GM19455 (cell line): ENCODE measurements at regions not wholly inside any gene's neighbourhood (a gene's known extent, or its start where the extent isn't known, plus 50 kb on each side); places are given as distances from the start of the nearest gene placed in this dataset.
"Not testable (repeated sequence)": the region's sequence is repeated elsewhere in the genome, so short reads cannot be mapped to it uniquely, and the experiment has no call there.

Source experiments
- ATAC-seq: cut with Tn5 transposase; IDR thresholded peaks from one replicate; pipeline ENCODE4 v1.9.1; 2021; ENCODE audit not compliant: unreplicated experiment

DNA sequence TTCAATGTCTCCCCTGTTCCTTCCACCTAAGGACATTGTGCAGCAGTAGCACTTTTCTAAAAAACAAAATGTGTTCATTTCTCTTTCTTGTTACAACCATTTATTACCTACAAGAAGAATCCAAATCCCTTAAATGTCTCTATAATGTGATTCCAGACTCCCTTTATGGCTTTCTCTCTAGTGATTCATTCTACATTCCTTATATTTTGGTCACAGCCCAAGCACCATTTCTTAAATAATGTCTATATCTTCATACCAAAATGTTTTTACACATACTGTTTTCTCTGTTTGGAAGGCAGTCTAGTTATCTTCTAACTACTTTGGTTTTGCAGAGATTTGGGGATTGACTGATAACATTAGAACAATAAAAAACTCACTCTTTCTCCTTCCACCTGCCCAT is 1037.3 kb upstream of the FLRT2 start:
- ATAC-seq: no peak

DNA sequence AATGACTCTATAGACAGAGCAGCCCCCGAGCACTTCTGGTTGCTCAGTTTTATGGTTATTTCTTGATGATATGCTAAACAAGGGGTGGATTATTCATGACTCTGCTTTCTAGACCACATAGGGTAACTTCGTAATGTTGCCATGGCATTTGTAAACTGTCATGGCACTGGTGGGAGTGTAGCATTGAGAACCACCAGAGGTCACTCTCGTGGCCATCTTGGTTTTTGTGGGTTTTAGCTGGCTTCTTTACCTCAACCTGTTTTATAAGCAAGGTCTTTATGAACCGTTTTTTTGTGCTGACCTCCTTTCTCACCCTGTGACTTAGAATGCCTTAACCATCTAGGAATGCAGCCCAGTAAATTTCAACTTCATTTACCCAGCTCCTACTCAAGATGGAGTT is 1036.2 kb upstream of the FLRT2 start:
- no peak for ATAC-seq

DNA sequence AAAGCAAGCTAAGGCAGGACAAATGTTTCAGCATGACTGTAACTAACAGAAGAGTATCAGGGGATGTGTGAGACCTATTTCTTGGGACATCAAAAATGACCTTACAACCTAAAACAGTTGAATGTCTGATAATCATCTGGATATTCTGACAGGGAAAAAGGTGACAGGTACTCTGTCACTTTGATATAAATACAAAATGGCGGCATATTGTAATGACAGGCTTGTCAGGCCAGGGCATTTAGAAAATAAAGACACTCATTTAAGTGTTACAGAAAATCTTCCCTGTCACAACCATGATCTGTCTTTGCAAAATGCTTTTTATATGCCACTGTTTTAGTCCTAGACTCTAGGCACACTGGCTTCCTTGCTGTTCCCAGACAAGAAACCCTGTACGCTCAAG is 1033.3 kb upstream of the FLRT2 start:
- ATAC-seq: no peak

DNA sequence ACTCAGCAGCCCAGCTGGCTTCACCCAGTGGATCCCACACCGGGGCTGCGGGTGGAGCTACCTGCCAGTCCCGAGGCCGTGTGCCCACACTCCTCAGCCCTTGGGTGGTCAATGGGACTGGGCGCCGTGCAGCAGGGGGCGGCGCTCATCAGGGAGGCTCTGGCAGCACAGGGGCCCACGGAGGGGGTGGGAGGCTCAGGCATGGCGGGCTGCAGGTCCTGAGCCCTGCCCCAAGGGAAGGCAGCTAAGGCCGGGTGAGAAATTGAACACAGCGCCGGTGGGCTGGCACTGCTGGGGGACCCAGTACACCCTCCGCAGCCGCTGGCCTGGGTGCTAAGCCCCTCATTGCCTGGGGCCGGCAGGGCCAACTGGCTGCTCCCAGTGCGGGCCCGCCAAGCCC is 1017.1 kb upstream of the FLRT2 start:
- not testable (repeated sequence) for ATAC-seq

DNA sequence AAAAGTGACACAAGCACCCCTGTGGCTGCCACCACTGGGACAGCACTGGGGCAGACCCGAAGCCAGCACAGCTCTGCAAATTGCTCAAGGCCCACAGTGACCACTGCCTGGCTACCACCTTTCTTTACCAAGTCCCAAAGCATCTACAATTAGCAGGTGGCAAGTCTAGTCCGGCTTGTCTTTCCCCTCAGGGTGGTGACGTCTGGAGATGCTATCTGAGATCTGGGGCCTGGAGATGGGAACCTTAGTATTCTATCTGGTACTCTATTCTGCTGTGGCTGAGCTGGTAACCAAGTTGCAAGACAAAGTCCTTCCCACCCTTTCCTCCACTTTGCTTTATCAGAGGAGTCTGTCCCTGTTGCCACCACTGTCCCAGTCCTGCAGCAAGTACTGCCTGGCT is 1010.1 kb upstream of the FLRT2 start:
- no peak for ATAC-seq

DNA sequence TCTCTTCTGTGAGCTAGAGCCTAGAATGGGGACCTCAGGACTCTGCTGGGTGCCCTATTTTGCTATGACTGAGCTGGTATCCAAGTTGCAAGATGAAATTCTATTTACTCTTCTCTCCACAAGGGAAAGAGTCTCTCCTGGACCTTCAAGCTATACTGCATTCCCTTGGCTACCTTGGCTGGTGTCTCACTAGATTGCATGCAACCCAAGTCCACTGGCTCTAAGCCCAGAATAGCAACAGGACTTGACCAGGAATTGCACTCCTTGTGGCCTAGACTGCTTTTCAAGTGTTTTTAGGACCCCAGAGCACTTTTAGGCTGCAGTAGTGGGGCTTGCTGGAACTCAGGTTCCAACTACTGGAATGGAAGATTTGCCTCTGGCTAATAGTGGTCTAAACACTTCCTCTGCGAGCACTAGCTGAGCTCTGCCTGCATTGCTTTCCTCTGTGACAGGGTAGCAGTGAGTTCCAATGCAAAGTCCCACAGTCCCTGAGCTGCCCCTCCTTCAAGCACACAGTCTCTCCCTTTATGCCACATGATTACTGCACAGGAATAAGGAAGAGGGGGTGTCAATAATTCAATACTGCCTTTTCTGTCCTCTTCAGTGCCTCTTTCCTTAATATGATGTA is 1009.1 kb upstream of the FLRT2 start:
- ATAC-seq: no peak

DNA sequence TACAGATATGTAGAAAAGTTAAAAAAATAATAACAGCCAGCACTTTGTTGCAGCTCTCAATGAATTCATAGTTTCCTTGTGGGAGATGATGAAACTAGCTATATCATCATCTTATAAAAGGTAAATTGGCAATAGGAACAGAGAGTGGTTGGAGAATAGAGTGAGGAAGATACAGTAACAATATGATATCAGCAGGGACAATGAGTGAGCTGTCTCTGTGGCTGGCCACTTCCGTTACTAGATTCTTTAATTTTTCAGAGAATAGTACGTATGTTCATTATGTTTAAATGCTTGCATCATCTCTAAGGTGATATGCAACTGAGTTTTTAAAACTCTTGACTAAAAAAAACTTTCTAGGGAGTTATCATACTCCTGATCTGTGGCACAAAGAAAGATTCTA is 1006.2 kb upstream of the FLRT2 start:
- no peak for ATAC-seq

DNA sequence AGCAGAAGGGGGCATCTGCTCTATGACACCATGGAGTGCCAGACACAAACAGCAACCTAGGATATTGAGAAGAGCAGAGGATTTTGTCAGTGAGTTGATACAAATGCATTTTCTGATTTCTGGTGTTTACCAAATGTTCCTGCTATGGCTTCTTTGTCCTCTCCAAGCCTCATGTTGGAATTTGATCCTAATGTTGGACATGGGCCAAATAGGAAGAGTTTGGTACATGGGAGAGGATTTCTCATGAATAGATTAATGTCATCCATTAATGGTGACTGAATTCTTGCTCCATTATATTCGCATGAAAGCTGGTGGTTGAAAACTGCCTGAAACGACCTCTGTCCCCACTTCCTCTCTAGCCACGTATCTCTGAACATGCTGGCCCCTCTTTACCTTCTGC is 1002.2 kb upstream of the FLRT2 start:
- ATAC-seq: no peak

DNA sequence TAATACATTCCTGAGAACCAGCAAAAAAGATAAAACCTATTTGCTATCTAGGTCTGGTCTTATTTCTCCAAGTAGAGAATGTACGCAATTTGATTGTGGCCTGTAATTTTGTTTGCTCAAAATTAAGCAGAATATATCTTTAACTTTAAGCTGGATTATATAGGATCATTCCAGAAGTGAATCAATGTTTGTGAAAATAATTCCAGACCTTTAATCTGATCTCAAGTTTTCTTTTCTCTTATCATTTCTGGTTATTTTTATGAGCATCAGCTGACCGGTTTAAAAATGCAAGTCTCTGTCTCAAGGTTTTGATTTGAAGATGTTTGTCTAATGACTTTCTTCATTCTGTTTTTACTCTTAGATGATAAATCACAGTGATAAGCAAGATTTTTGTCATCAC is 997.9 kb upstream of the FLRT2 start:
- no peak for ATAC-seq

DNA sequence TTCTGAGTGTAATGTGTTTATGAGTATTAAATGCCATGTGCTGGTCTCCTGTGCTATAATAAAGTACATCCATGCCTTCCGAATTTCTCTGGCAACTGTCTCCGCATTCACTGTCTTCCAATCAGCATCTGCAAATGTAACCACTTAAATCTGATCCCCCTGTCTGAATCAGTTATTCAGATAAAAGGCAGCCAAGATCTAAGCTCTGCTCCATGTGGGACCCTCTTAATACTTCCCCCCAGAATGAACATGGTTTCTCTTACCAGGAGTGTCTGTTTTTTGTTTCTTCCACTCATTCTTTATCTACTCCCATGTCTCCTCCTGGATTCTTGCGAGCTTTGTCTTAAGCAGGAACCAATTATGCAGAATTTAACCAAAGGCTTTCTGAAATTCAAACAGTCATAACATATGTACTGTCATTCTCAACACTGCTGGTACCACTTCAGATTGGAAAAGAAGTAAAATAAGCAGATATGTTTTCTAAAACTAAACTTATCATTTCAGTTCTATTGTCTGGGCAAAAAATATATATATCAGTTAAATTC is 996.7 kb upstream of the FLRT2 start:
- ATAC-seq: no peak

DNA sequence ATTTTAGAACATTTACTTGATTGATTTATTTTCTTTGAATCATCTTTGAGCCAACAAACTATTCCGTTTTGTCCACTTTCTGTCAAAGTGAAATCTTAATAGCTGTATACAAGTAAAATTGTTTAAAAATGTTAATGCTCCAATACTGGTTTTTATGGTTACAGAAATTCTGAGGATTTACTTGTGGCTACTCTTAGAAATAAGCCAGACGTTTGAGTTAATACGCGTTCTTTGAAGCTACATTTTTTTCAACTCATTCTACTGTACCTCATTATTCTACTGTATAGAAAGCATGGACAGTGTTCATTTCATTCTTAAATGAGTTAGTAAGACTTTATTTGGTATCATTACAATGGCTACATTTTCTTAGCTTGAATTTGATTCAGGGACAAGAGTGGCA is 996.2 kb upstream of the FLRT2 start:
- ATAC-seq: no peak

DNA sequence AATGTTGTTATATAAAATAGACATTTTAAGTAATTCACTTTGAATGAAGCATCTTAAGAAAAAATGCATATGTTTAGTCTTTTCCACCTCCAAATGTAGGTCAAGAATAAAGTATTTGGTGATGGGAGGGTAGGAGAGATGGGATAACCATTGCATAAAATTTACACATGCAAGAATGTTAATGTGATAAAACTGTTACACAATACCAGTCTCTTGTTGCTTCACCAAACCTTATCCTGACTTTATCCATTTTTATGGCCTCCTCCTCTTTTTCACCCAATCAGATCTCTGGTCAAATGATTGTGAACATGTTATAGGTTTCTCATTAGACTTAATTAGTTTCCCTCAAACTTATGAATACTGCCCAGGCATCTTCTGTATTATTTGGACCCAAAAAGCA is 994.5 kb upstream of the FLRT2 start:
- ATAC-seq: no peak

DNA sequence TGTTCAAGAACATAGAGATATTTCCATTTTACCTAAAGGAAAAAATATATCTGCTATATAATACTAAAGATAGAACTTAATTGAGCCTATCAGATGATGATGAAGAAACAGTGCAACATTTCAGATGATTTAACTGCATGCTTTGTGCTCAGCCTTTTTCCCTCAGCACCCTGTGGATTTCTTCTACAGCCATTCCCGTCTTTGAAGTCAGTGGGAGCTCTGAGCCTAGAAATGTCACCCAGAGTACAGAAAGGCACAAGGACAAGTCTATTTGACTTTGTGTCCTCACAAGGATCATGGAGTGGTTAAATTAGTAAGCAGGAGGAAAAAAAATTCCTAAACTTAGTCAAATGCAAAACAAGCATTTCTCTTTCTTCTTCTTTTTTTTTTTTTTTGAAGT is 994.0 kb upstream of the FLRT2 start:
- no peak for ATAC-seq

DNA sequence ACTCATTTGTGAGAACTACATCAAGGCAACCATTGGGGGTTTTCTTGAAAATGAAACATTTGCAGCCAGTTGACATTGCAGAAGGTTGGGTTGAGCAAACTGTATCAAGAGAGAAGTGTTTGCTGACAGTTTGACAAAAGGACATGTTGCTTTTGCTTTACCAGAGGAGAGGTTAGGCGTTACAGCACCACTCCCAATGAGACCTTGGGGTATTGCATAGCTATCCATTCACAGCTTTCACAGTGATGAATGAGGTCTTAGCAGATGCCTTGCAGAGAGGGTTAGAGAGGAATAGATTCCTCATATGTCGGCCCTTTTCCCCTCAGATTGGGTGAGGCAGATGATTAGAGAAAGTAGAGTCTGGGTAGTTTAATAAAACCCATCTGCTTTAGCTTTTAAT is 988.9 kb upstream of the FLRT2 start:
- ATAC-seq: no peak

DNA sequence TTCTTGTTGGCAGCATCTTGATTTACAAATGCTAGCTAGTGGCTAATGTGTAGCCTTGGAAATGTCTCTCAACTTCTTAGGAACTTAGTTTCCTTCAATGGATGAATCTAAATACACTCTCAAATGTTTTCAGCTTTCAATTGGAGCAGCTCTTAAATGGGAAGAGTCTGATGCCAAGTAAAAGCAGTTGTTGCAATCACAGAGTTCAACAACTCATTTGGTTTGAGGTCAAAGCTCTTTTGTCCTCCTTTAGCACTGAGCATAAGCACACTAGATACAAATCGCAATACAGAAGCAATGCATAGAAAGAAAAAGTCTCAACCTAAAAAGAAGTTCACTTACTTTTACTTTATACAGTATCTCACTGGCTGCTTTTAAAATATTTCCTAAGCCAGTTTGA is 986.1 kb upstream of the FLRT2 start:
- no peak for ATAC-seq

DNA sequence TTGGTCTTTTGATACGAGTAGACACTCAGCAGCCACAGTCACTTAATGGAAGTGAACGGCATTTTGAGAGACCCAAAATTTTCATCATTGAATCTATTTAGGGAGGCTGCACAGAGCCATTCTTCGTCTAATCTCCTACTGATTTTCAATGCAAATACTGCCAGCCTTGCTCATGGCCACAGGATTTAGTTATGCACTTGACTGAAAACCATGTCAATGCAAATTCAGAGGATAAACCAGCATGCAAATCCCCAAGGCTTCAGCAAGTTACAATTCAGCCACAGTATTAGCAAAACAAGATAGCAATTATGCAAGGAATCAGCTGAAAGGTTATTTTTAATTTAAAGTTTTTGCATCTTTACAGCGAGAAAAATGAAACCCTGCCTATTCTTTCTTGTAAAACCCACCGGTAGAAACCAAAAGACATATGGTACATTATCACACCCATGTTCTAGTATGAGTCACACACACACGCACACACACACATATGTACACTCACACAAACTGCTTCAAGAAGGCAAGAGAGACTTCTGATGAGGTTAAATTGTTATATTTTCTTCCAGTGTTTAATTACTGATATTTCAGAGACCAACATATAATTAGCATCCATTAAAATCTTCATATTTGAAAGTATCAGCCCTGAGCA is 985.3 kb upstream of the FLRT2 start:
- ATAC-seq: no peak

DNA sequence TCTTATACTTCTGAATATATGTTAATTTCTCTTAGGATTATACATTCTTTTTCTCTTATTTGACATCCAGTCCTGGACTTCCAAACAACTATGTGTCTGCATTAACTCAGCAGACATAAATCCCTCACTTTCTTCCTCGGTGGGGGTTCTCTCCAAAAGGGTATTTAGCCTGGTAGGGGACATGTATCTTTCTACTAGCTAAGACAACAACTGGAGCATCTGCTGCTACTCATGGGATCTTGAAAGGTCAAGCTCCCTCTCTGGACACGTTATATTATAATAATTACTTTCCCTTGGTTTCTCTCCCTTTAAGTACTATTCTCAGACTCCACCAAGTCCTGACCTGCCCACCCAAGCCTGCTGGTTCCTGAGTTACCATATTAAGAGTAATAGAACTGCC is 983.7 kb upstream of the FLRT2 start:
- no peak for ATAC-seq

DNA sequence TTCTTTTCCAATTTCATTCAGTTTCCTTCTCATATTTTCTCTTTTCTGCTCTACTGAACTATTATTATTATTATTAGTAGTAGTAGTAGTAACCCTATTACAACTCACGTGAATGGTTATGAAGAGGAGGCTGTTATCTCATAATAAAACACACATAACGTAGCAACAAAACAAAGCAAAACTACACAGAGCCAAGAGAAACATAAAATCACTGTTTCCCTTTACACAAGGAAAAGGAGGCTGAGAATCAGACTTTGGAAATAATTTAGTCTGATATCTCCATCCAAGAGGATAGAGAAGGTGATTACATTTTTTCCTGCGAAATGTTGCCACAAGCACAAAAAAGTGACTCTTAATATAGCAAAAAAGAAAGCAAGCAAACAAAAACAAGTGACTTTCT is 975.8 kb upstream of the FLRT2 start:
- ATAC-seq: no peak

DNA sequence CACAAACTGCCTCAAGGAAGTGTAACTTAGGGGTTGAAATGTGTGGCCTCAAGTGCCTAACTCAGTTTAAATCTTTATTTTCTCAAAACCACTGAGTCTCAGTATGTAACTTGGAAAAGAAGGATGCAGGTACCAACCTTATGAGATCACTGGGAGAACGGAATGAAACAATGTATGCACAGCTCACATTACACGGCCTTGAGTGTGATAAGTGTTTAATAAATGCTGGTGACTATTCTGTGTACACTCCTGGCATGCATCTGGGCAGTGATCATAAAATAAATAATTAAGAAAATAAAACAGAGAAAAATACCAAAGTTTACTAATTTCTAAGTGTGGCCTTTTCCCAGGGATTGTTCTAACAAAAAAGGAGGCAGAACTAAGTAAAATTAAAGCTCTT is 974.5 kb upstream of the FLRT2 start:
- no peak for ATAC-seq

DNA sequence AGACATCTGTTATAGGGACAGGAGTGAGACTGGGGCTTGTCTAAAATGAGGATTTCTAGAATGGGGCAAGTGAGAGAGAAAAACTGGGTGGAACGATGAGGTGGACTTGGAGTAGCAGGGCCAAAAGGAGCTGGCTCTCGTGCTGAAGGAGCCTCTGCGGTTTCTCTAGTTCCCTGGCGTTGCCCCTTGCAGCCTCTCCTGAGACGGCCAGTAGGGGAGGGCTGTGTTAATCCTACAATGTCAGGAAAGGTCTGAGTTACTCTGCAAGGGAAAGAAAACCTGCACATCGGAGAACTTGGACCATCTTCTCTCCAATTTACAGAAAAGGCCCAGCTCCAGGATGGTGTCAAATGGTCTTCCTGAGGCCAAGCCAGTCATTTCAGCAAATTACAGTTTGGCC is 963.8 kb upstream of the FLRT2 start:
- ATAC-seq: no peak

DNA sequence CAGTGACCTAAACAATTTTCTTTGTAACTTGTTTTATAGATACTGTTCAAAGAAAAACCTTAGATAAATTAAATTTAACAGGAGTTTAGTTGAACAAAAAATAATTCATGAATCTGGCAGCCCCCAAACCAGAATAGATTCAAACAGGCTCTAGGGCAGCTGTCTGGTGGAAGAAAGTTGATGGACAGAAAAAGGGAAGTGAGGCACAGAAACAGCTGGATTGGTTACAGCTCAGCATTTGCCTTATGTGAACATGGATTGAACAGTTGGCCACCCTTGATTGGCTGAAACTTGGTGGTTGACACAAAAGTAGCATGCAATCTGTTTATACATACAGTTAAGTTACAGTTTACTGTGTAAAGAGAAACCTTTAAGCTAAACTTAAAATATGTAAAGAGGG is 954.3 kb upstream of the FLRT2 start:
- ATAC-seq: no peak

DNA sequence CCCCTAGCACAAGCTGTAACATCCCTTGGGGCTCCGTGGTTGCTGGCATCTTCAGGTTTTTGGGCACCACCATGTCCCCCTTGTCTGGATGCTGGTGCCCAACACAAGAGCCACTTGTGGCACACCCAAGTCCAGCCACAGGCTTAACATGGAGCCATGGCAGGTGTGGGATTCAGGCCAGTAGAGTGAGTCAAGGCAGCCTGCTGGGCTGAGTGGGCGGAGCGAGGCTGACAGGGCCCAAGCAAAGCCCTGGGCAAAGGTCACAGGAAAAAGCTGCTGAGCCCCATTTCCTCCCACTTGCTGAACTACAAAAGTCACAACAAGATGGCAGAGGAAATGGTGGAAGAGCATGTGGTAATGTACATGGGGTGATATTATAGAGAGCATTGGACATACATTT is 950.7 kb upstream of the FLRT2 start:
- ATAC-seq: no peak

DNA sequence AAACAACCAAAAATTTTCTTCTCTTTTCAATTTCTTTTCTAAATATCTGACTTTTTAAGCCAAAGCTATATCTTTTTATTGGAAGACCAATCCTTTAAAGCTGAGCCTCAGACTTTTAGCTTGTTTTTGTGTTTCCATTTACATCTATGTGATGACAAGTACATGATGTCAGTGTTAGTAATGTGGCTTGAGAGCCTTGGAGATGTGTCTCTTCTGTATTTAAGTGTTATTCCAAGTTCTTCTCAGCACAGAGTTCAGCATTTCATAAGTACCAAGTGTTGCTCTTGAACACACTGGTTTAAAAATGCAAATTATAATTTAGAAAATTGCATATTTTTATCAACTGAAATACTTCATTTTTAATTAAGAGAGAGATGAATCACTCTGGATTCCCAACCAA is 948.9 kb upstream of the FLRT2 start:
- no peak for ATAC-seq
